Fibroblast of lung (primary cell): ENCODE measurements at regions not wholly inside any gene's neighbourhood (a gene's known extent, or its start where the extent isn't known, plus 50 kb on each side); places are given as distances from the start of the nearest gene placed in this dataset.

ENCODE experiments used
- DNase-seq, 2 donors: peaks; one replicate each; pipeline versions ENCODE4 v3.0.0 to v3.0.0-alpha.2; 2010; ENCODE audit warnings: low read depth in 2 of 2
- H2AFZ ChIP-seq: 2 replicates; pipeline ENCODE4 v1.5.1; 2012; ENCODE audit warnings: low read length, control low read depth, inconsistent platforms
- H3K27ac ChIP-seq: 2 replicates; pipeline ENCODE4 v1.5.1; 2011; ENCODE audit warnings: low read length, control low read depth; ENCODE audit not compliant: insufficient read depth
- H3K27me3 ChIP-seq: 2 replicates; pipeline ENCODE4 v1.5.1; 2011; ENCODE audit warnings: mild to moderate bottlenecking, low read length; ENCODE audit not compliant: control insufficient read depth, insufficient read depth
- H3K36me3 ChIP-seq: 2 replicates; pipeline ENCODE4 v1.5.1; 2011; ENCODE audit warnings: low read length; ENCODE audit not compliant: control insufficient read depth, insufficient read depth
- H3K4me1 ChIP-seq: 2 replicates; pipeline ENCODE4 v1.5.1; 2011; ENCODE audit warnings: low read length; ENCODE audit not compliant: control insufficient read depth, insufficient read depth; ENCODE audit errors: extremely low read depth
- H3K4me2 ChIP-seq: 2 replicates; pipeline ENCODE4 v1.5.1; 2011; ENCODE audit warnings: low read length, control low read depth; ENCODE audit not compliant: insufficient read depth; ENCODE audit errors: extremely low read depth
- H3K4me3 ChIP-seq, 4 experiments: fragments of 200-600 bp in 1 of 4; sonication (generic) in 1 of 4; replicated peaks in 1 of 4; 2 replicates each; pipeline ENCODE4 v1.5.1; 2011 to 2016; ENCODE audit warnings: low read length in 4 of 4, low read depth in 3 of 4, mild to moderate bottlenecking in 3 of 4, control low read depth in 2 of 4, inconsistent platforms in 1 of 4, mixed read lengths in 1 of 4; ENCODE audit not compliant: insufficient read depth in 1 of 4; ENCODE audit errors: control extremely low read depth in 1 of 4
- H3K79me2 ChIP-seq: 2 replicates; pipeline ENCODE4 v1.5.1; 2012; ENCODE audit warnings: mild to moderate bottlenecking, low read length, inconsistent platforms; ENCODE audit not compliant: control insufficient read depth, insufficient read depth
- H3K9ac ChIP-seq: 2 replicates; pipeline ENCODE4 v1.5.1; 2011; ENCODE audit warnings: mild to moderate bottlenecking, low read length, control low read depth; ENCODE audit not compliant: insufficient read depth
- H3K9me3 ChIP-seq: 2 replicates; pipeline ENCODE4 v1.5.1; 2012; ENCODE audit warnings: low read depth, low read length; ENCODE audit not compliant: control insufficient read depth, insufficient read depth
- H4K20me1 ChIP-seq: 2 replicates; pipeline ENCODE4 v1.5.1; 2011; ENCODE audit warnings: low read length; ENCODE audit not compliant: control insufficient read depth, insufficient read depth; ENCODE audit errors: extremely low read depth
- EZH2 ChIP-seq: IDR thresholded peaks from 2 replicates; pipeline ENCODE4 v1.5.1; 2012; ENCODE audit warnings: low read length, control low read depth, mild to moderate bottlenecking; ENCODE audit errors: missing control alignments
- TF ChIP-seq, protein P1 (sequence below), 2 donors: IDR thresholded peaks in 1 of 2; conservative IDR thresholded peaks in 1 of 2; 1 replicate in 1 of 2; 2 replicates in 1 of 2; pipeline ENCODE4 v1.5.1; 2011 to 2012; ENCODE audit warnings: low read length in 2 of 2, control low read depth in 1 of 2, inconsistent platforms in 1 of 2, low read depth in 1 of 2, mild to moderate bottlenecking in 1 of 2

DNA sequence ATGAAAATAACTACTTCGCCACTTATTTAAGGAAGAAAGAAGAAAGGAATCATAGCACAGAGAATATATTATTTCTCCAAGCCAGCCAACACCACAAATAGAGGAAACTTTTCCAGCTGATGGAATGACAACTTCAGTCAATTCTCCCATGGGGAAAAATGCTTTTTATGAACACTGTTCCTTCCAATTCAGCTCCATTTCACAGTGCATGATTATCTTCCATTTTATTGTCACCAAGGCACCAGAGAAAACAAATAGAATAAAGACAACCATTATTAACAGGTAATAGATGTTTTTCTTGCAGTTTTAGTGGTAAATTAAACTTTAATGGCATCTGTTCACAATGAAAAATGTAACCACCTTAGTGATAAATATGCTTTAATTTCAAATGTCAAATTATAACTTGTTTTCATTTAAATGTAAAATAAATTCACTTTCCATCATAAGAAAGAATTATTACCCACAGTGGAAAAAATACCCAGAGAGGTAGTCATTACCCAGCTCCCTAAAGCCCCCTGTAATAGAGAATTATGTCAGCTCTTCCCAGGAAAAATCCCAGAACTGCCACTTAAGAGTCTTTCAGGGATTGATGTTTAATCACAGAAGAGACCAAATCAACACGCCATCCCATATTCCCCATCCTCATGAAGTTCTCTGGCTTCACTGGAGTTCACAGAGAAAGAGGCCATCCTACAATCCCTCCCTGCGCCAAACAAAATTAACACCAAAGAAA lies 828.3 kb upstream of the TMEM132C start:
- Histone ChIP-seq H3K9me3 (no peaks in the 10 kb centered on the region), H4K20me1 (no peaks in the 10 kb centered on the region), H3K27me3 (no peaks in the 10 kb centered on the region), H3K4me2 (no peak overlapping the region), H3K36me3 (no peaks in the 10 kb centered on the region), H3K9ac (no peak overlapping the region), H2AFZ (no peak overlapping the region), H3K79me2 (no peaks in the 10 kb centered on the region), H3K27ac (no peak overlapping the region), H3K4me3 (no peak overlapping the region), H3K4me1 (no peaks in the 10 kb centered on the region)
- no peak for DNase-seq
- TF ChIP-seq, protein P1, sequence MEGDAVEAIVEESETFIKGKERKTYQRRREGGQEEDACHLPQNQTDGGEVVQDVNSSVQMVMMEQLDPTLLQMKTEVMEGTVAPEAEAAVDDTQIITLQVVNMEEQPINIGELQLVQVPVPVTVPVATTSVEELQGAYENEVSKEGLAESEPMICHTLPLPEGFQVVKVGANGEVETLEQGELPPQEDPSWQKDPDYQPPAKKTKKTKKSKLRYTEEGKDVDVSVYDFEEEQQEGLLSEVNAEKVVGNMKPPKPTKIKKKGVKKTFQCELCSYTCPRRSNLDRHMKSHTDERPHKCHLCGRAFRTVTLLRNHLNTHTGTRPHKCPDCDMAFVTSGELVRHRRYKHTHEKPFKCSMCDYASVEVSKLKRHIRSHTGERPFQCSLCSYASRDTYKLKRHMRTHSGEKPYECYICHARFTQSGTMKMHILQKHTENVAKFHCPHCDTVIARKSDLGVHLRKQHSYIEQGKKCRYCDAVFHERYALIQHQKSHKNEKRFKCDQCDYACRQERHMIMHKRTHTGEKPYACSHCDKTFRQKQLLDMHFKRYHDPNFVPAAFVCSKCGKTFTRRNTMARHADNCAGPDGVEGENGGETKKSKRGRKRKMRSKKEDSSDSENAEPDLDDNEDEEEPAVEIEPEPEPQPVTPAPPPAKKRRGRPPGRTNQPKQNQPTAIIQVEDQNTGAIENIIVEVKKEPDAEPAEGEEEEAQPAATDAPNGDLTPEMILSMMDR (conservative IDR thresholded peaks at IDR 0.05 in 1 of 2, IDR thresholded peaks at IDR 0.05 in 1 of 2; ENCODE audit: low read depth in 1 of 2, low read length in 2 of 2): no peak
- TF ChIP-seq EZH2: no peak

DNA sequence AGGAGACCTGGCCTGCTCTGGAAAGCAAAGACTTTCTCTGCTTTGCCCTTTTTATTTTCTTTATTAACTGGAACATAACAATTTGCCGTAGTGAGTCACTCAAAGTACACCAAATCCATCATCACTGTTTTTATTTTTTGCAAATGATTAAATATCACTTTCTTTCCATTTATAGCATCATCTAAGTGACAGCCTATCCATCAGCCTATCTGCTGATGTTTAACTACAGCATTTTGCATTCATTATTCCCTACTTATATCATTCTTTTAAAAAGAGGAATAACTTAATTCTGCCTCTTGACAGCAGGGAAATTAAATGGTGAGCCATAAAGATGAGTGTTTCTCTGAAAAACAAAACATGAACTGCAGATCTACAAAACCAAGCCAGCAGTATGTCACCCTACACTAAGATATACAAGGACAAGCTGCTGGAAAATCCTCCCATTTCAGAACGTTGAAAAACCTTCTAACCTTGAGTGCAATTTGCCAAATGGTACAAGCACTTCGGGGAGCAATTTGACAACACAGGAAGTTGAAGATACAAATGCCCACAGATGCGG lies 821.3 kb upstream of the TMEM132C start:
- DNase-seq: peak in 1 of 2 donors; percentile 42

DNA sequence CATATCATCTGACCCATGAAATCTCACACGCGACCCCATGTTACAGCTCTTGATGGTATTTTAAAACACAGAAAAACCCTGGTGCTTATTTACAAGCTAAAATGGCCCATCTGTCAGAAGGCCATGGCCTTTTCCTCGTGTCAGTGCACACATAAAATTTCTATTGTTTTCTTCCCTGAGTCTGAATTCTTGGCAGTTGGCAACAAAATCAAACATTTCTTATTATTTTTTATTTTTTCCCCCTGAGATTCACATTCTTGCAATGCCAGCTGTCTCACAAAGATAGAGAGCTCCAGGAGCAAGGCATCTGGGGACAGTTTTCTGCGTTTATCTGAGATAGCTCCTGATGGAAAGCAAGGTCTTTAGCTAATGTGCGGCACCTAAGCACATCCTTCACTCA lies 818.1 kb upstream of the TMEM132C start:
- H3K9me3 ChIP-seq: no peaks in the 10 kb centered on the region
- no peak overlapping the region for H2AFZ ChIP-seq
- H3K79me2 ChIP-seq: no peaks in the 10 kb centered on the region
- no peak overlapping the region for H3K27ac ChIP-seq
- no peaks in the 10 kb centered on the region for H3K27me3 ChIP-seq
- no peak overlapping the region for H3K4me3 ChIP-seq
- H3K4me1 ChIP-seq: no peaks in the 10 kb centered on the region
- DNase-seq: no peak
- TF ChIP-seq, protein P1 (conservative IDR thresholded peaks at IDR 0.05 in 1 of 2, IDR thresholded peaks at IDR 0.05 in 1 of 2; ENCODE audit: low read depth in 1 of 2, low read length in 2 of 2): no peak
- TF ChIP-seq EZH2: no peak
- no peaks in the 10 kb centered on the region for H3K36me3 ChIP-seq
- H3K9ac ChIP-seq: no peak overlapping the region
- H3K4me2 ChIP-seq: no peak overlapping the region
- H4K20me1 ChIP-seq: no peaks in the 10 kb centered on the region

More for the DNA sequence above, 821.3 kb upstream of the TMEM132C start:
- Histone ChIP-seq H4K20me1 (no peaks in the 10 kb centered on the region), H3K4me2 (no peak overlapping the region), H3K9me3 (no peaks in the 10 kb centered on the region), H3K9ac (no peak overlapping the region), H2AFZ (no peak overlapping the region), H3K27ac (no peak overlapping the region), H3K36me3 (no peaks in the 10 kb centered on the region), H3K27me3 (no peaks in the 10 kb centered on the region), H3K4me3 (no peak overlapping the region), H3K79me2 (no peaks in the 10 kb centered on the region), H3K4me1 (no peaks in the 10 kb centered on the region)
- no peak for TF ChIP-seq EZH2
- TF ChIP-seq, protein P1 (conservative IDR thresholded peaks at IDR 0.05 in 1 of 2, IDR thresholded peaks at IDR 0.05 in 1 of 2; ENCODE audit: low read depth in 1 of 2, low read length in 2 of 2): no peak
